Right ventricle myocardium inferior (tissue), 1 donor: ENCODE measurements at regions not wholly inside any gene's neighbourhood (a gene's known extent, or its start where the extent isn't known, plus 50 kb on each side); places are given as distances from the start of the nearest gene placed in this dataset.
"Not testable (repeated sequence)": the region's sequence is repeated elsewhere in the genome, so short reads cannot be mapped to it uniquely, and the experiment has no call there.

ENCODE experiments used
- ATAC-seq: fragments of 200-7000 bp; cut with Tn5 transposase; one replicate; pipeline ENCODE4 v1.9.1; 2020; ENCODE audit warnings: mild to moderate bottlenecking, moderate library complexity
- DNase-seq: peaks from one replicate; pipeline ENCODE4 v3.0.0; 2021; ENCODE audit errors: missing footprints
- intact Hi-C: fragments of 100-400 bp; cut with DNase I; formaldehyde crosslinking; loops from one replicate; pipeline ENCODE4 v1.11.0; 2022
- donor health status: DM: no; HTN: yes; CAD: no; lungs with severe emphysema.

DNA sequence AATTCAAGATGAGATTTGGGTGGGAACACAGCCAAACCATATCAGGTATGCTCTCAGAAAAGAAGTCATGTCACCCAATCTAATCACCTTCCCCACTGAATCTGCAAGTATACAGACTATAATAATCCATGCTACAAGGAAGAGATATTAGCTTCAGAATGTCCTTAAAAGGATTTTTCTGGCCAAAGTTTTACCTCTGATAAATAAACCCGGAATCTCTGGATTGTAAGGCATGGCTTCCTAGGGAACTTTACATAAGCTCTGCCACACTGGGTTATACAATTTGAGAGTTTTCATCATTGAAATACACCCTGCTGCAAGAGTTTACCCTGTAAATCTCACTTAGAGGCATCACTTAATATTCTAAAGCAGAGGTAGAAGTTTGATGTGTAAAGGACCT lies 330.5 kb upstream of the KCNMB2 start:
- DNase-seq (no peak), ATAC-seq (no peak)
- intact Hi-C loops = no loop called here

DNA sequence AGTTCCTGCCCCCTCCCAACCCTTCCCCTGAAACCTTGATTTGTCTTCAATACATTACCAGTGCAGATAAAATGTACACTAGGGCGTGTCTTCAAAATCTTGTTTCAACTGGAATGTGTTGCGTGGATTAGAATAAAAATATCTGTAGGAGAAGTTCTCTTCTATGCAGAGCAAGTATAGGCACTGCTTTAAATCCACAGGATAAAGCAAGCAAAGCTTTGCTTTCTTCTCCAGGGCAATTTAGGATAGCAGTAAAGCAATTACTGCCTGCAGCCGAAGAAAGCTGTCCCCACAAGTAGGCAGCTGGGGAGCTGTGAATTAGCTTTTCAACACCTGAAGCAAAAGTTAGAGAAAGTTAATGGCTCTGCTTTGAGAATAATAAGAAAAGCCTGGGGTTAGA lies 329.7 kb upstream of the KCNMB2 start:
- DNase-seq (no peak), ATAC-seq (no peak)
- intact Hi-C loops = no loop called here

DNA sequence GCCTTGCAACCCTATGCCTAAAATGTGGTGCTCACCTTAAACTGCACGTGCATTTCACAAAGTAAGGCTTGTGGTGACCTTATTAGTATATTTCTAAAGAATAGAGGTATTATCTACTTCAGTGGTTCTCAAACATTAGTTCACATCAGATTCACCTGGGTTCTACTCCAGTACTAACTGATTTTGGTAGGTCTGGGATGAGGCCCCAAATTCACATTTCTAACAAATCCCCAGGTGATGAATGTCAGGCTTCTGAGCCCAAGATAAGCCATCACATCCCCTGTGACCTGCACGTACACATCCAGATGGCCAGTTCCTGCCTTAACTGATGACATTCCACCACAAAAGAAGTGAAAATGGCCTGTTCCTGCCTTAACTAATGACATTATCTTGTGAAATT lies 329.1 kb upstream of the KCNMB2 start:
- intact Hi-C loops, DNase-seq, ATAC-seq: not testable (repeated sequence)

DNA sequence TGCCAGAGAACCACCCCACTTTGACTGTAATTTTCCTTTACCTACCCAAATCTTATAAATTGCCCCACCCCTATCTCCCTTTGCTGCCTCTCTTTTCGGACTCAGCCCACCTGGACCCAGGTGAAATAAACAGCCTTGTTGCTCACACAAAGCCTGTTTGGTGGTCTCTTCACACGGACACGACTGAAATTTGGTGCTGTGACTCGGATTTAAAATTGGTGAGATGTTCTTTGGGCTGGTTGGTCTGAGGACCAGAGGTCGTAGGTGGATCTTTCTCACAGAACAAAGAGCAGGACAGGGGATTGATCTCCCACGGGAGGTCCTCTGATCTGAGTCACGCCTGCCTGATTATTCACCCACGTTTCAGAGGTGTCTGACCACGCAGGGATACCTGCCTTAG lies 328.6 kb upstream of the KCNMB2 start:
- intact Hi-C loops = not testable (repeated sequence)

DNA sequence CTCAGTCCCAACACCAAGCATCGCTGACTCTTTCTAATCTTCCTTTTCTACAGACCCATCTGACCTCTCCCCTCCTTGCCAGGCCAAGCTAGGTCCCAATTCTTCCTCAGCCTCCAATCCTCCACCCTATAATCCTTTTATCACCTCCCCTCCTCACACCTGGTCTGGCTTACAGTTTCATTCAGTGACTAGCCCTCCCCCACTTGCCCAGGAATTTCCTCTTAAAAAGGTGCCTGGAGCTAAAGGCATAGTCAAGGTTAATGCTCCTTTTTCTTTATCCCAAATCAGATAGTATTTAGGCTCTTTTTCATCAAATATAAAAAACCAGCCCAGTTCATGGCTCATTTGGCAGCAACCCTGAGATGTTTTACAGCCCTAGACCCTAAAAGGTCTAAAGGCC lies 327.1 kb upstream of the KCNMB2 start:
- intact Hi-C loops, ATAC-seq, DNase-seq: not testable (repeated sequence)

More for the DNA sequence above, 328.6 kb upstream of the KCNMB2 start:
- DNase-seq, ATAC-seq: not testable (repeated sequence)

DNA sequence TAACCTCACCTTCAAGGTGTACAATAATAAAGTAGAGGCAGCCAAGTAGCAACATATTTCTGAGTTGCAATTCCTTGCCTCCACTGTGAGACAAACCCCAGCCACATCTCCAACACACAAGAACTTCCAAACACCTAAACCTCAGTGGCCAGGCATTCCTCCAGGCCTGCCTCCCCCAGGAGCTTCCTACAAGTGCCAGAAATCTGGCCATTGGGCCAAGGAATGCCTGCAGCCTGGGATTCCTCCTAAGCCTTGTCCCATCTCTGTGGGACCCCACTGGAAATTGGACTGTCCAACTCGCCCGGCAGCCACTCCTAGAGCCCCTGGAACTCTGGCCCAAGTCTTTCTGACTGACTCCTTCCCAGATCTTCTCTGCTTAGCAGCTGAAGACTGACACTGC lies 326.6 kb upstream of the KCNMB2 start:
- DNase-seq, intact Hi-C loops, ATAC-seq: not testable (repeated sequence)

DNA sequence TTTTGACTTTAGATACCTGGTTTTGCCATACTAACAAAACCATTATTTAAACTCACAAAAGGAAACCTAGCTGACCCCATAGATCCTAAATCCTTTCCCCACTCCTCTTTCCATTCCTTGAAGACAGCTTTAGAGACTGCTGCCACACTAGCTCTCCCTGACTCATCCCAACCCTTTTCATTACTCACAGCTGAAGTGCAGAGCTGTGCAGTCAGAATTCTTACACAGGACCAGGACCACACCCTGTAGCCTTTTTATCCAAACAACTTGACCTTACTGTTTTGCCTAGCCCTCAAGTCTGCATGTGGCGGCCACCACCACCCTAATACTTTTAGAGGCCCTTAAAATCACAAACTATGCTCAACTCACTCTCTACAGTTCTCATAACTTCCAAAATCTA lies 325.1 kb upstream of the KCNMB2 start:
- DNase-seq, ATAC-seq, intact Hi-C loops: not testable (repeated sequence)

DNA sequence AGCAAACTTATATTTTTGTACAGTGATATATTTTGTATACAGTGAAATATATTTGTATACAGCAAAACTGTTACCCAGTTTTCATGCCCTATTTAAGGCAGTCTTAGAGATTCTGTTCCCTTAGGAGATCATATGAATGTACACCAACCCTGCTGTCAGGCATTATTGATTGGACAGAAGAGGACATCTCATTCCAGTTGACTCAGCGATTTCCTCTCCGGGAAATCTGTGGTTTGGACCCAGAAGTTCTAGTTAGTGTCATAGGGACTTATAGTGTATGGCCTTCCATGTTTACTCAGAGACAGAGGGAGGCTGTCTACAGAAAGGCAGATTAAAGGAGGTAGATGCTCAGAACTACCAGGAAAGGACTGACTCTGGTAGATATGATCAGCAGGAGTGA lies 318.8 kb upstream of the KCNMB2 start:
- intact Hi-C loops = no loop called here
- no peak for DNase-seq
- ATAC-seq = no peak

DNA sequence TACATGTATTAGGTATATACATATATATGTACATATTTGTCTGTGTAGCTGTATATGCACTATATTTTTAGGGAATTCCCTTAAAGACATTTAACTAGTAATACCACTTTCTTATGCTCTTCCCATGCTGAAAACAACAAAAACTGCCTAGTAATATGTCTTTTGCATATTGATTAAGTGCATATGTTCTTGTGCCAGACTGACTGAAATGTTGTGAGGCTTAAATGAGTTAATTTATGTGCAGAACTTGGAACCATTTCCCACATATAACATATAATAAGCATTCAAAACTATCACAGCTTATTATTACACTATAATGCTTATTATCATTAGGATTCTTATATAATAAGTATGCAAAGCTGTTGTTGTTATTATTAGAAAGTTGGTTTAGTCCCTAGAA lies 318.0 kb upstream of the KCNMB2 start:
- no peak for DNase-seq
- intact Hi-C loops = no loop called here
- ATAC-seq = no peak

DNA sequence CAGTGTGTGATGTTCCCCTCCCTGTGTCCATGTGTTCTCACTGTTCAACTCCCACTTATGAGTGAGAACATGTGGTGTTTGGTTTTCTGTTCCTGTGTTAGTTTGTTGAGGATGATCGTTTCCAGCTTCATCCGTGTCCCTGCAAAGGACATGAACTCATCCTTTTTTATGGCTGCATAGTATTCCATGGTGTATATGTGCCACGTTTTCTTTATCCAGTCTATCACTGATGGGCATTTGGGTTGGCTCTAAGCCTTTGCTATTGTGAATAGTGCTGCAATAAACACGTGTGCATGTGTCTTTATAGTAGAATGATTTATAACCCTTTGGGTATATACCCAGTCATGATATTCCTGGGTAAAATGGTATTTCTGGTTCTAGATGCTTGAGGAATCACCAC lies 316.6 kb upstream of the KCNMB2 start:
- intact Hi-C loops, ATAC-seq, DNase-seq: not testable (repeated sequence)

DNA sequence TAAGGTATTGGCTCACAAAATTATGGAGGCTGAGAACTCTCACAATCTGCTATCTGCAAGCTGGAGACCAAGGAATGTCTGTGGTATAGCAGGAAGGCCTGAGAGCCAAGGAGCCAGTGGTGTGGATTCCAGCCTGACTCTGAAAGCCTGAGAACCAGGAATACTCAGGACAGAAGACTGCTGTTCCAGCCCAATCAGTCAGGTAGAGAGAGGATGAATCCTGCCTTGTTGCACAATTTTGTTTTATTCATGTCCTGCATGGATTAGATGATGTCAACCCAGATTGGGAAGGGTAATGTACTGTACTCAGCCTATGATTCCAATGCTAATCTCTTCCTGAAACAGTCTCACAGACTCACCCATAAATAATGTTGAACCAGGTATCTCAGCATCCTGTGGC lies 312.4 kb upstream of the KCNMB2 start:
- intact Hi-C loops = no loop called here
- DNase-seq (no peak), ATAC-seq (no peak)

DNA sequence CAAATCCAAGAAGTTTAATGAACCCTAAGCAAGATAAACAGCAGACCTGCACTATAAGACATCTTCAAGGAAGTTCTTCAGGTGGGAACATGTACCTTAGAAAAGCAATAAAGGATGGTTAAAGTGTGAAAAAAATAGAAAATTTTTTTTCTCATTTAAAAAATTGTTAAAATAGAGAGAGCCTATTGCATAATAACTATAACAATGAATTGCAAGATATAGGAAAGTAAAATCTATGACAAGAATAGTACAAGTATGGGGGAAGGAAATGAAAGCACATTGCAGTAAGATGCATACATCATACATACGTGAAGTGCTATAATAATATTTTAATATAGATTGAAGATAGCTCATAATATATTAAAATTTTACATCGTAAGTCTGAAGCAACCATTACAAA lies 310.1 kb upstream of the KCNMB2 start:
- intact Hi-C loops = no loop called here
- ATAC-seq (no peak), DNase-seq (no peak)

DNA sequence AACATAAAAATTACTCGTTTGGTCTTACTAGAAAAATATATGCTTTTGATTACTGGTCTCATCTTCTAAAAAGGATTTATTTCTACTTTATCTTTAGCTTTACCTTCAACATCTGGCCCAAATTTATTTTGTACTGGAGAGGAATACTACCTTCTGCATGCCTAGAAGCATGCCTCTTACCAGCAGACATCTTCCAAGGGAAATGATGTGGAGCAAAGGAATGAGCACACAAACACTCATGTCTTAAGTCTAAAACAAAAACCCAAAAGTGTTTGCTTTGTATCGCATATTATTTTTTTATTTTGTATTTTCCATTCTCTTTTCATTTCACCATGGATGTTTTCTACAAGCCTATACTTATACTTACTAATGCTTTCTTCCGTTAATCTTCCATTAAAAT lies 304.6 kb upstream of the KCNMB2 start:
- no peak for DNase-seq
- no peak for ATAC-seq
- intact Hi-C loops = no loop called here

DNA sequence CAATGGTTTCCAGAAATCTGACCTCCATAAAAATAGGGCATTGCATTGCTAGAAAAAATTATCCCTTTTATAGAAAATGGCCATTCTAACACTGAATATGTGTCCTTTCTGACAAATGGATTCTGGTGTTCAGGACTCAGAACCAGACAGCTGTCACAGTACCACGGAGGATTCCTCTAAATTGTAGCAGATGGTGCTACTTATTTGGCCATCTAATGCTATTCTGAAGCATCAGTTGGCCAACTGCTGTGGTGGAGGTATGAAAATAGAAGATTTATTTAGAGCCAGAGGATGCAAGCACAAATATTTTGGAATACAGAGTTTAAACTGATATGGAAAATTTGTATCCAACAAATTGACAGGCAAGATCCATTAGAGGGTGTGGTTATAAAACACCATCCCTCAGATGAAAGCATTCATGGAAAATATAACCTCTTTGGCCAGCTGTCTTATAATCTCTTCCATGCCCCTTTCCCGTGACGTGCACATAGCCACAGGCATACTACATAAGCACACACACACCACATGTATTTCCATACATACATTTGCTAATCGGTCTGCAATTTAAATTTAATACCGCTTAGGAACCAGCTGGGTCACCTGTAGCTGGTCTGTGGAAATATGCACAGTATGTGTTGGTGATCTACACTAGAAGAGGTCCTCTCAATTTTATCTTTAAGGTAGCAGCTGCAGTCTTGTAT lies 302.7 kb upstream of the KCNMB2 start:
- no peak for ATAC-seq
- intact Hi-C loops = no loop called here
- DNase-seq = no peak

DNA sequence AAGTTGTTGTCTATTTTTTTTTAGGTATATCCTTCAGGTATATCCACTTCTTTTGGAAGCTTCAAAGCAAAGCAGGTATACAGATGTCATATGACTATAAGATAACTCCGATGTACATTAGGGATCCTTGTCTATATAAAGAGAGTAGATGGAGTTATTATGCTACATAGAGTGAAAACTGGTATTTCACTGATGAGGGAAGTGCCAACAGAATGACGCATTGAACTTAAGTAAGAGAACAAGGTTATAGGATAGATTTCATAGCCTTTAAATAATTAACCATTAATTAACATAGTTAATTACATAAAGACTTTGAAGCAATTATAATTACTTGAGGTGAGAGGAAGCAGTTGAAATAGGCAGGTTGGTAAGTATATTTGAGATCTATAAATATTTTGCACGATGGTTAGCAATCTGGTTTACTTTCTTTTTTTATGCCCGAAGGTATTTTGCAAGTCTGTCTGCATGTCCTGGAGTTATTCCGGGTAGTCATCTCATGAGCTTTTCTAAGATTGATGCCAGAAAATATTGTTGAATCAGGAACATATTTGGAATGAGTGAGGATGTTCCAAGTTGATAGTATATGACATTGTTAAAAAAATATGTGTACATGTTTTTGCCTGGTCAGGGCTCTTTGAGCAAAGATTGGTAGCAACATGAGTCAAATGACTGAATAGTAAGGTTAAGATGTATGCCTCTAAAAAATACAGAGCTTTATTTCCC lies 299.5 kb upstream of the KCNMB2 start:
- ATAC-seq (no peak), DNase-seq (no peak)
- intact Hi-C loops = no loop called here

DNA sequence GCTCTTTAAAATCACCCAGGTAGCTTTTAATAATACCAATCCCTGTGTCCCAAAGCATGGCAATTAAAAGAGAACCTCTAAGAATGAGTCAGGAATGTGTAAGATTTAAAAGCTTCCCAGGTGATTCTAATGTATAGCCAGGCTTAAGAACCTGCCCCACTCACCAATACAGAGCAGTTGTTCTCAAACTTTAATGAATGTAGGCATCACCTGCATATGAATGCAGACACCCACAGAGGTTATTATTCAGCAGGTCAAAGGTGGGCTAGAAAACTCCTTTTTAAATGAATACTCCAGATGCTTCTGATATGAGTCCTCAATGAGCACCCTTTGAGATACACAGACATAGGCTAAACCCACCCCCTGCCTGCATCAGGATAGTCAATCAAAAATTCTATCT lies 298.1 kb upstream of the KCNMB2 start:
- ATAC-seq (no peak), DNase-seq (no peak)
- intact Hi-C loops = no loop called here

DNA sequence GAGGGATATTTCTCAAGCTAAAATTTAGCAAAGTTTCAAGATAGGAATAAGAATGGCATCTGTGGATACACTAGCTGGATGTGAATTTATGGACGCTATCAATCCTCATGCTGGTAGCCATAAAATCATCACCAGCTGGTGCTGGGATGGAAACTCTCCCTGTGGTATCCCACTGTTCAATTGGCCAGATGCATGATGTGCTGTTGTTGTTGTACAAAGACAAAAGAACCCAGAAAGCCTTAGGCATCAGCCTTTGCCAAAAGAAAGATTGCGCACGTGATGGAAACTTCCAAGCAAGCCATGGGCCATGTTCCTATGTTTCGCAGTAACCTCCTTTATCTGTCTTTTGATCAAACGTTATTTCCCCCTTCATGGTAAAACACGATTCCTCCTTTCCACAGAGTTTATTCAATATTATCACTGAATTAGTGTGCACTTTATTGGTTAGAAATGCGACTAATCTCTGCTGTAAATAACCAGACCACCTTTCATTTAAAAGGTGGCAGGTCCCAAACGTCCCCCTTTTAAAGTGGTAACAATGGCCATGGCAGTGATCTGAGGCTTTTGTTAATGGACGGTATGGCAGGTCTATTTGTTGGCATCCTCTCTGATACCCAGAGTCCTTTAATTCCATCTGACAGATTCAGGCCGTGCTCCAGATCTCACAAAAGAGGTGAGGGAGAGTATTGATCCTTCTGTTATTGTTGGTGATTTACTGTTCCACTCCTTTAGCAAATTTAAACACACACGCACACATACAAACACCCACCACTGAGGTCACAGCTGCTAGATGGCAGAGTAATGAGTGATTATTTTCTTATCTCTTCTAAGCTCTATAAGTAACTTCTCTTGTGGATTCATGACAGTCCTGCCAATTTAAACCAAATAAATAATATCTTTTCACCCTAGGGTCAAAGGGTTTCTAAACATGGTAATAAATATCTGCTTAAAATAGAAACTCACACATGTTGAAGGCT lies 291.2 kb upstream of the KCNMB2 start:
- intact Hi-C loops = no loop called here
- DNase-seq = no peak
- ATAC-seq = no peak

DNA sequence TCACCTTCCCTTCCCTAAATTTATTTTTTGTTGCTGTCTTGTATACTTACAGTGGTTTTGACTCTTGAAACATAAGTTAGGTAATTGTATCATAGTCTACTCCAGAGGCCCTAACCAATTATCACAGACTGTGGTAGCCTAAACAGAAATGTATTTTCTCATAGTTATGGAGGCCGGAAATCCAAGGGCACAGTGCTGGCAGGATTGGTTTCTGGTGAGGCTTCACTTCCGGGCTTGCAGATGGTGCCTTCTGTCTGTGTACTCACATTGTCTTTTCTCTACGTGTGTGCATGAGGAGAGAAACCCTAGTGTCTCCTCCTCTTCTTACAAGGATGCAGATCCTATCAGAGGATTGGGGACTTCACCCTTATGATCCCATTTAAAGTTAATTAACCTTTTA lies 290.2 kb upstream of the KCNMB2 start:
- ATAC-seq = no peak
- intact Hi-C loops = no loop called here
- no peak for DNase-seq

DNA sequence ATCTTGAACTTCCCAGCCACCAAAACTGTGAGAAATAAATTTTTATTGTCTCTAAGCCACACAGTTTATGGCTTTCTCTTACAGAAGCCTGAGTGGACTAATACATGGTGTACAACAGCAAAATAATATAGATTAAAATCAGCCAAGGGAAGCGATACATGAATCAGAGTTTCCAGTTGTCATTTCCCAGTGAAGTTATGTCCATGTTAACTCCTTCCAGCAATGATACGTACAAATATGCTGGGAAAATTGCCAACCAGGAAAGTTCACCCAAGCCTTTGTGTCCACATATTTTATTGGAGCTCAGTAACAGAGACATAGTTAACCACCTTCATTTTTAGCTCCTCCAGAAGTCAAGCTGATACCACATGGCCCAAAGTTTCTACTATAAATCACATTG lies 280.9 kb upstream of the KCNMB2 start:
- ATAC-seq = no peak
- no peak for DNase-seq
- intact Hi-C loops = no loop called here
